Smooth muscle cell (in vitro differentiated cells): ENCODE measurements at regions not wholly inside any gene's neighbourhood (a gene's known extent, or its start where the extent isn't known, plus 50 kb on each side); places are given as distances from the start of the nearest gene placed in this dataset.

ENCODE experiments used
- DNase-seq: peaks from one replicate; lab custom pipeline; 2025; ENCODE audit not compliant: unreplicated experiment; lab: John Stamatoyannopoulos, UW
- H2AFZ ChIP-seq: fragments of 200-600 bp; sonication (generic); 2 replicates; pipeline ENCODE4 v1.6.0; 2016; ENCODE audit warnings: antibody characterized with exemption, low read depth, mild to moderate bottlenecking
- H3F3A ChIP-seq: fragments of 200-600 bp; sonication (generic); 2 replicates; pipeline ENCODE4 v1.6.0; 2017; ENCODE audit warnings: antibody characterized with exemption, low read depth
- H3K27ac ChIP-seq: fragments of 200-600 bp; sonication (generic); 2 replicates; pipeline ENCODE4 v1.5.1; 2016; ENCODE audit warnings: low read depth, mild to moderate bottlenecking
- H3K27me3 ChIP-seq: fragments of 200-600 bp; sonication (generic); 2 replicates; pipeline ENCODE4 v1.6.1; 2016; ENCODE audit warnings: low read depth, mild to moderate bottlenecking
- H3K36me3 ChIP-seq: fragments of 200-600 bp; sonication (generic); 2 replicates; pipeline ENCODE4 v1.5.1; 2016; ENCODE audit warnings: low read depth
- H3K4me1 ChIP-seq: fragments of 200-600 bp; sonication (generic); 2 replicates; pipeline ENCODE4 v1.5.1; 2016; ENCODE audit warnings: low read depth
- H3K4me2 ChIP-seq: fragments of 200-600 bp; sonication (generic); 2 replicates; pipeline ENCODE4 v1.6.0; 2016; ENCODE audit warnings: mild to moderate bottlenecking
- H3K4me3 ChIP-seq: fragments of 200-600 bp; sonication (generic); 2 replicates; pipeline ENCODE4 v1.5.1; 2016; ENCODE audit warnings: mild to moderate bottlenecking
- H3K79me2 ChIP-seq: fragments of 200-600 bp; sonication (generic); 2 replicates; pipeline ENCODE4 v1.6.0; 2016; ENCODE audit warnings: low read depth, mild to moderate bottlenecking
- H3K9ac ChIP-seq: fragments of 200-600 bp; sonication (generic); 2 replicates; pipeline ENCODE4 v1.6.0; 2016; ENCODE audit warnings: low read depth
- H3K9me3 ChIP-seq: fragments of 200-600 bp; sonication (generic); replicated peaks from 2 replicates; pipeline ENCODE4 v1.5.1; 2016; ENCODE audit warnings: low read depth
- H4K20me1 ChIP-seq: fragments of 200-600 bp; sonication (generic); 2 replicates; pipeline ENCODE4 v1.6.0; 2016; ENCODE audit warnings: low read depth
- WGBS: methylation state at CpG from one replicate; pipeline ENCODE4 v1.1.7; 2016; ENCODE audit warnings: low lambda C conversion rate; 5-methylcytosine and 5-hydroxymethylcytosine counted together
- TF ChIP-seq, protein P1 (sequence below): fragments of 200-600 bp; sonication (generic); IDR thresholded peaks from 2 replicates; pipeline ENCODE4 v1.5.1; 2017; ENCODE audit warnings: borderline replicate concordance, mild to moderate bottlenecking, antibody characterized with exemption; ENCODE audit not compliant: insufficient read depth, poor library complexity, severe bottlenecking

DNA sequence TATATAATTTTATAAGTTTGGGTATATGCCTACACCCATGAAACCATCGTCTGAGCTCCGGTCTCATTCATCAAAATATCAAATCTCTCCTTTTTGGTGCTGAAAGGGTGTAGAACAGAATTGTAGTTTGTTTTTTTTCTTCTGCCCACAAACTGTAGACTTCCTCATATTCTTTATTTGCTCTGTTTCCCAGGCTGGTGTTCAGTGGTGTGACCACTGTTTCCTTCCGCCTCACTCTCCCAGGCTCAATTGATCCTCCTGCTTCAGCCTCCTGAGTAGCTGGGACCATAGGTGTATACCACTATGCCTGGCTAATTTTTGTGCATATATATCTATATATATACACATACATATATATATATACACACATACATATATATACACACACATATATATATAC lies 139.6 kb upstream of the HCRTR2 start:
- no peaks in the 10 kb centered on the region for H4K20me1 ChIP-seq
- peaks cover 10% of the 10 kb centered on the region for H3F3A ChIP-seq
- peak overlapping the region; percentile 79 for H3K4me2 ChIP-seq
- H3K9me3 ChIP-seq = no peaks in the 10 kb centered on the region
- peak overlapping the region; percentile 66 for H3K27ac ChIP-seq
- no peak overlapping the region for H3K4me3 ChIP-seq
- TF ChIP-seq, protein P1, sequence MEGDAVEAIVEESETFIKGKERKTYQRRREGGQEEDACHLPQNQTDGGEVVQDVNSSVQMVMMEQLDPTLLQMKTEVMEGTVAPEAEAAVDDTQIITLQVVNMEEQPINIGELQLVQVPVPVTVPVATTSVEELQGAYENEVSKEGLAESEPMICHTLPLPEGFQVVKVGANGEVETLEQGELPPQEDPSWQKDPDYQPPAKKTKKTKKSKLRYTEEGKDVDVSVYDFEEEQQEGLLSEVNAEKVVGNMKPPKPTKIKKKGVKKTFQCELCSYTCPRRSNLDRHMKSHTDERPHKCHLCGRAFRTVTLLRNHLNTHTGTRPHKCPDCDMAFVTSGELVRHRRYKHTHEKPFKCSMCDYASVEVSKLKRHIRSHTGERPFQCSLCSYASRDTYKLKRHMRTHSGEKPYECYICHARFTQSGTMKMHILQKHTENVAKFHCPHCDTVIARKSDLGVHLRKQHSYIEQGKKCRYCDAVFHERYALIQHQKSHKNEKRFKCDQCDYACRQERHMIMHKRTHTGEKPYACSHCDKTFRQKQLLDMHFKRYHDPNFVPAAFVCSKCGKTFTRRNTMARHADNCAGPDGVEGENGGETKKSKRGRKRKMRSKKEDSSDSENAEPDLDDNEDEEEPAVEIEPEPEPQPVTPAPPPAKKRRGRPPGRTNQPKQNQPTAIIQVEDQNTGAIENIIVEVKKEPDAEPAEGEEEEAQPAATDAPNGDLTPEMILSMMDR = no peak
- no peak overlapping the region for H3K9ac ChIP-seq
- H3K79me2 ChIP-seq = no peaks in the 10 kb centered on the region
- H3K27me3 ChIP-seq = no peaks in the 10 kb centered on the region
- H3K4me1 ChIP-seq = peaks cover 13% of the 10 kb centered on the region
- DNase-seq = no peak
- H3K36me3 ChIP-seq = peaks cover 4% of the 10 kb centered on the region
- H2AFZ ChIP-seq = no peak overlapping the region
- whole genome bisulfite sequencing = 96% methylated on average over 3 of the region's 3 CpGs

DNA sequence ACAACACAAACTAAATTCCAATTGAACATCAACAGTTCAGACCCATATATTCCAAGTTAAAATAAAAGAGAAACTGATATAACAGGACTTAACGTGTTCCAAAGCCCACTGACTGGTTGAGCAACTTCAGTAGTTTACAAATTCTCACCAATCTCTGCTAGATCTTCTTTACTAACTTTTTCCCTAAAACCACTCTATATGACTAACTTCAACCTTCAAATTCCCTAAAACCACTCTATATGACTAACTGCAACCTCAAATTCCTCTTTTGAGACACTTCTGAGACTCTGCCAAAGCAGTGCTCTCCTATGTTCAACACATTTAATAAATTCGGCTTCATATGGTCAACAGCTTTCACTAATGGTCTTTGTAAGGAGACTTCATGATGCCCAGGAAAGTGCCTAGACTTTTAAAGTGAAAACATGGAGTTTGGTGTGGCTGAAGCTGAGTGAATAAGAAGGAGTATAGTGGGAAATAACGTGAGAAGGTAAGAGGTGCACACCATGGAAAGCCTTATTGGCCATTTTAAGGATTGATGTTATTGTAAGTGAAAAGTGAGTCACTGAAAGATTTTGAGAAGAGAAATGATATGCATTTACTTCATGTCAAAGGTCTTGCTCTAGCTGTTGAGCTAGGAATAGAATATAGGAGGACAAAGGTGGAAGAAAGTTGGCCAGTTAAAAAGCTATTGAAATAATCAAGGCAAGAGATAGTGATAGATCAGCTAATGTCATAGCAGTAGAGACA lies 134.0 kb upstream of the HCRTR2 start:
- peaks cover 12% of the 10 kb centered on the region for H3K4me1 ChIP-seq
- H3K4me2 ChIP-seq = peak overlapping the region; percentile 68
- peak overlapping the region; percentile 16 for H2AFZ ChIP-seq
- no peaks in the 10 kb centered on the region for H4K20me1 ChIP-seq
- no peaks in the 10 kb centered on the region for H3K79me2 ChIP-seq
- TF ChIP-seq, protein P1 = no peak
- H3F3A ChIP-seq = peaks cover 22% of the 10 kb centered on the region
- no peaks in the 10 kb centered on the region for H3K36me3 ChIP-seq
- H3K9me3 ChIP-seq = no peaks in the 10 kb centered on the region
- peak overlapping the region; percentile 82 for H3K27ac ChIP-seq
- no peak overlapping the region for H3K9ac ChIP-seq
- no peak overlapping the region for H3K4me3 ChIP-seq
- 38% methylated on average over 3 of the region's 3 CpGs for WGBS
- DNase-seq = no peak
- H3K27me3 ChIP-seq = no peaks in the 10 kb centered on the region

DNA sequence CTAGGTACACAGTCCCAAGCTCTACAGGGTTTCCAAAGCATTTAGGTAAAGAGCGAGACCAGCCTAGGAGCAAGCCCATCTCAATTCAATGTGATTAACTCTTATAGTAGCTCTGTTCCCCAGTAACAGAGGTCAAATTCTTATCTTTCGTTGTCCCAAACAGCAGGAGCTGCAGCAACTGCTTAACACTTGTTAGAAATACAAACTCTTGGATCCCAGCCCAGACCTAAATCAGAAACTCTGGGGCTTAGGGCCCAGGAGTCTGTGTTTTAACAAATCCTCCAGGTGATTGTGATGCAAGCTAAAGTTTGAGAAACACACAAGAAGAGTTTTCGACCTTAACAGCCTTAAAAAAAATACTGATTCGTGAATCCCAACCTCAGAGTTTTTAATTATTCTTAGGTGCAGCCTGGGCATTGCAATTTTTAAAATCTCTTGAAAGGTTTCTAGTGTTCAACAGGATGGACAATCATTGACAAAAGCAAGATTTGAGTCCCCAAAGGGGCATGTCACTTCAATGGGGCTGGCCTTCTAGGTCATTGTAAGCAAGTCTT lies 127.4 kb upstream of the HCRTR2 start:
- TF ChIP-seq, protein P1 = no peak
- DNase-seq = no peak
- WGBS = 76% methylated on average over 4 of the region's 4 CpGs

More for the DNA sequence above, 127.4 kb upstream of the HCRTR2 start:
- Histone ChIP-seq H3K4me1 (peaks cover 10% of the 10 kb centered on the region), H3K27ac (no peak overlapping the region), H3K36me3 (no peaks in the 10 kb centered on the region), H3K4me3 (no peak overlapping the region), H3K27me3 (no peaks in the 10 kb centered on the region), H3K79me2 (no peaks in the 10 kb centered on the region), H3K4me2 (no peak overlapping the region), H4K20me1 (no peaks in the 10 kb centered on the region), H3F3A (no peaks in the 10 kb centered on the region), H2AFZ (no peak overlapping the region), H3K9ac (no peak overlapping the region), H3K9me3 (no peaks in the 10 kb centered on the region)
